Activated B cell treated with CpG ODN at 0.5 μM for 24 hours (primary cell): ENCODE measurements at regions not wholly inside any gene's neighbourhood (a gene's known extent, or its start where the extent isn't known, plus 50 kb on each side); places are given as distances from the start of the nearest gene placed in this dataset.

Experiments used
- ATAC-seq: fragments of 200-7000 bp; cut with Tn5 transposase; one replicate; pipeline ENCODE4 v1.10.0; 2021; ENCODE audit warnings: low read depth, mild to moderate bottlenecking, moderate library complexity
- CTCF ChIA-PET: fragments of 350-600 bp; sonication (Branson Sonifier 250); formaldehyde crosslinking; loops from one replicate; lab custom pipeline; 2021; ENCODE audit warnings: antibody characterized with exemption; lab: Charles Lee
- POLR2A ChIA-PET: fragments of 350-600 bp; sonication (Branson Sonifier 250); formaldehyde crosslinking; loops from one replicate; lab custom pipeline; 2021; ENCODE audit warnings: antibody characterized with exemption; lab: Charles Lee
- DNase-seq: peaks from one replicate; pipeline ENCODE4 v3.0.0; 2022
- H3K27ac Mint-ChIP-seq: one replicate; pipeline ENCODE4 v1.8.0; 2020; ENCODE audit warnings: mixed read lengths
- H3K27me3 Mint-ChIP-seq: one replicate; pipeline ENCODE4 v1.8.0; 2021; ENCODE audit warnings: mixed read lengths
- H3K36me3 Mint-ChIP-seq: one replicate; pipeline ENCODE4 v1.8.0; 2021; ENCODE audit warnings: low read depth, mixed read lengths
- H3K4me1 Mint-ChIP-seq: one replicate; pipeline ENCODE4 v1.8.0; 2021; ENCODE audit warnings: mixed read lengths
- H3K4me3 Mint-ChIP-seq: one replicate; pipeline ENCODE4 v1.8.0; 2020; ENCODE audit warnings: mild to moderate bottlenecking, mixed read lengths
- H3K9me3 Mint-ChIP-seq: one replicate; pipeline ENCODE4 v1.8.0; 2020; ENCODE audit warnings: mixed read lengths
- CTCF ChIP-seq: fragments of 200-600 bp; IDR thresholded peaks from one replicate; pipeline ENCODE4 v1.8.0; 2022; ENCODE audit warnings: antibody characterized with exemption, mild to moderate bottlenecking
- intact Hi-C: fragments of 100-400 bp; cut with micrococcal nuclease; formaldehyde crosslinking; loops from one replicate; pipeline ENCODE4 v1.15.1; 2024

- Mint-ChIP-seq H3K36me3 (no peaks in the 10 kb centered on the region), H3K9me3 (peaks cover 3% of the 10 kb centered on the region), H3K4me3 (no peak overlapping the region), H3K4me1 (no peaks in the 10 kb centered on the region), H3K27me3 (no peaks in the 10 kb centered on the region), H3K27ac (no peak overlapping the region)
- no peak for TF ChIP-seq CTCF
- CTCF ChIA-PET: no interaction called here
- DNase-seq: no peak
- intact Hi-C loops: no loop called here
- ATAC-seq: no peak
- POLR2A ChIA-PET: no interaction called here
Observed at GRCh38 chr4:8707045-8707781, 114.6 kb downstream of the CPZ start.

GRCh38 chr4:8706216-8707044, 113.9 kb downstream of the CPZ start:
- intact Hi-C loops: no loop called here
- H3K4me3 Mint-ChIP-seq: no peak overlapping the region
- no peaks in the 10 kb centered on the region for H3K4me1 Mint-ChIP-seq
- H3K27ac Mint-ChIP-seq: no peak overlapping the region
- CTCF ChIA-PET: no interaction called here
- DNase-seq (no peak), ATAC-seq (no peak)
- no peak for TF ChIP-seq CTCF
- no peaks in the 10 kb centered on the region for H3K27me3 Mint-ChIP-seq
- H3K36me3 Mint-ChIP-seq: no peaks in the 10 kb centered on the region
- POLR2A ChIA-PET: no interaction called here
- H3K9me3 Mint-ChIP-seq: peaks cover 3% of the 10 kb centered on the region

GRCh38 chr4:8705161-8706145, 112.9 kb downstream of the CPZ start:
- H3K4me1 Mint-ChIP-seq: no peaks in the 10 kb centered on the region
- H3K4me3 Mint-ChIP-seq: no peak overlapping the region
- H3K27ac Mint-ChIP-seq: no peak overlapping the region
- H3K36me3 Mint-ChIP-seq: no peaks in the 10 kb centered on the region
- H3K9me3 Mint-ChIP-seq: no peaks in the 10 kb centered on the region
- ATAC-seq (no peak), DNase-seq (no peak)
- ChIA-PET POLR2A (no interaction called here), CTCF (no interaction called here)
- TF ChIP-seq CTCF: no peak
- intact Hi-C loops: no loop called here
- H3K27me3 Mint-ChIP-seq: no peaks in the 10 kb centered on the region

GRCh38 chr4:8704632-8705031, 112.1 kb downstream of the CPZ start:
- Mint-ChIP-seq H3K27ac (no peak overlapping the region), H3K4me3 (no peak overlapping the region), H3K27me3 (no peaks in the 10 kb centered on the region), H3K36me3 (no peaks in the 10 kb centered on the region), H3K4me1 (no peaks in the 10 kb centered on the region), H3K9me3 (no peaks in the 10 kb centered on the region)
- intact Hi-C loops: no loop called here
- TF ChIP-seq CTCF: no peak
- ChIA-PET CTCF (no interaction called here), POLR2A (no interaction called here)
- DNase-seq (no peak), ATAC-seq (no peak)
